SH-SY5Y (cell line): ENCODE measurements at regions not wholly inside any gene's neighbourhood (a gene's known extent, or its start where the extent isn't known, plus 50 kb on each side); places are given as distances from the start of the nearest gene placed in this dataset.

Experiments used
- GATA2 ChIP-seq: IDR thresholded peaks from 2 replicates; pipeline ENCODE4 v1.6.1; 2011; ENCODE audit warnings: mild to moderate bottlenecking, low read depth, low read length
- GATA3 ChIP-seq: IDR thresholded peaks from 2 replicates; pipeline ENCODE4 v1.6.1; 2011; ENCODE audit warnings: low read depth, mild to moderate bottlenecking, low read length, moderate library complexity

DNA sequence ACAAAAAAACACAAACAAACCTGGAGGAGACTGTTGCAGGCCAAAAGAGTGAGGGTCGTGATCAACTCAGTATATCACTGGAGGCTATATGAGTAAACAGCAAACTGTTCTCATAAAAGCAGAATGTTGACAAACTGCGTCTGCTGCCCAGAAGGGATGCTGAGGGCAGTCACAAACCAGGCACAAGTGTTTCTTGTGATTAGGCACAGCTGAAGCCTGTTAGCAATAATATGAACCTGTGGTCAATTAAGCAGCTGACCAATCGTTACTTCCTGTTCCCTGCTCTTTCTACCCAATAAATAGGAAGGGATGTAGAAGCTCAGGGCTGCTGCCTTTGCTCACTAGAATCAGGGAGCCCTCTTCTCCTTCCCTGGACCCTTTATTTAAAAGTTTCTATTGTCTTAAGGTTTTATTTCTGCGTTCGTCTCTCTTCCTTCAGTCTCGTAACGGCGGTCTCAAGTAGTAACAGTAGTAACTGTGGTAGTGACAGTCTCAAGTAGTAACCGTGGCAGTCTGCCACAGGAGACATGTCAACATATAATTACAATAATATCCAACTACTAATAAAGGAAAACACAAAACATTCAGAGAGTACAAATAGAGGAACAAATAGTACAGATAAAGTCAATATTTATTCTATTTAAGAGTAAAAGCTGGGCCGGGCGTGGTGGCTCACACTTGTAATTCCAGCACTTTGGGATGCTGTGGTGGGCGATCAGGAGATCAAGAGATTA, 698.4 kb upstream of the CCDC54 start:
- no peak for TF ChIP-seq GATA2
- no peak for TF ChIP-seq GATA3
